H1 (cell line): ENCODE measurements at regions not wholly inside any gene's neighbourhood (a gene's known extent, or its start where the extent isn't known, plus 50 kb on each side); places are given as distances from the start of the nearest gene placed in this dataset.

Experiments used
- CTCF ChIA-PET: fragments of 300-600 bp; sonication (Branson Sonifier 250); formaldehyde crosslinking; loops from one replicate; lab custom pipeline; 2021; ENCODE audit not compliant: partially characterized antibody; lab: Charles Lee
- POLR2A ChIA-PET: fragments of 300-600 bp; sonication (Branson Sonifier 250); formaldehyde crosslinking; loops from one replicate; lab custom pipeline; 2021; ENCODE audit warnings: inconsistent platforms; ENCODE audit not compliant: partially characterized antibody; lab: Charles Lee
- DNase-seq, 2 experiments: peaks; one replicate each; pipeline versions ENCODE4 v3.0.0 to v3.0.0-alpha.2; 2010 to 2022; ENCODE audit warnings: low spot score in 2 of 2, low read depth in 1 of 2, mixed read lengths in 1 of 2
- FAIRE-seq: peaks from 2 replicates; lab custom pipeline; 2011; peaks lifted over from hg19 to GRCh38; lab: Jason Lieb, UNC
- H2AFZ ChIP-seq: 2 replicates; pipeline ENCODE4 v1.8.1; 2012; ENCODE audit warnings: low read length, inconsistent platforms
- H2AK5ac ChIP-seq: 2 replicates; pipeline ENCODE4 v1.6.1; 2013; ENCODE audit warnings: low read depth, low read length
- H2BK120ac ChIP-seq: replicated peaks from 2 replicates; pipeline ENCODE3; 2013; ENCODE audit warnings: low read depth, low read length, inconsistent platforms
- H2BK12ac ChIP-seq: 2 replicates; pipeline ENCODE4 v1.6.1; 2013; ENCODE audit warnings: low read depth, low read length
- H2BK15ac ChIP-seq: 2 replicates; pipeline ENCODE4 v1.6.1; 2013; ENCODE audit warnings: low read length
- H2BK20ac ChIP-seq: 2 replicates; pipeline ENCODE4 v1.6.1; 2013; ENCODE audit warnings: low read length
- H2BK5ac ChIP-seq: 2 replicates; pipeline ENCODE4 v1.6.1; 2013; ENCODE audit warnings: low read depth, low read length
- H3K14ac ChIP-seq: 2 replicates; pipeline ENCODE4 v1.6.1; 2013; ENCODE audit warnings: inconsistent platforms; ENCODE audit not compliant: insufficient read length
- H3K18ac ChIP-seq: 2 replicates; pipeline ENCODE4 v1.6.1; 2013; ENCODE audit warnings: low read length; ENCODE audit errors: extremely low read depth
- H3K23ac ChIP-seq: 2 replicates; pipeline ENCODE4 v1.6.1; 2013; ENCODE audit warnings: inconsistent platforms; ENCODE audit not compliant: insufficient read length
- H3K23me2 ChIP-seq: 2 replicates; pipeline ENCODE4 v1.6.1; 2013; ENCODE audit warnings: low read depth, low read length
- H3K27ac ChIP-seq: 2 replicates; pipeline ENCODE4 v1.6.1; 2011; ENCODE audit warnings: low read depth, low read length, inconsistent platforms
- H3K27me3 ChIP-seq, 4 experiments: replicated peaks in 1 of 4; 1 replicate in 1 of 4; 2 replicates in 3 of 4; pipeline versions ENCODE4 v1.6.1 to v1.8.1; 2011 to 2013; ENCODE audit warnings: low read length in 3 of 4, mild to moderate bottlenecking in 3 of 4, inconsistent platforms in 2 of 4, mixed read lengths in 2 of 4, moderate library complexity in 1 of 4; ENCODE audit not compliant: control insufficient read depth in 3 of 4, insufficient read depth in 3 of 4; ENCODE audit errors: extremely low read depth in 1 of 4
- H3K36me3 ChIP-seq, 4 experiments: 2 replicates each; pipeline versions ENCODE4 v1.6.1 to v1.8.1; 2011 to 2013; ENCODE audit warnings: mild to moderate bottlenecking in 4 of 4, low read length in 3 of 4, moderate library complexity in 2 of 4, control low read depth in 1 of 4, inconsistent platforms in 1 of 4; ENCODE audit not compliant: insufficient read depth in 4 of 4, control insufficient read depth in 2 of 4
- H3K4ac ChIP-seq: replicated peaks from 2 replicates; pipeline ENCODE3; 2013; ENCODE audit warnings: low read length, low read depth, mixed read lengths, inconsistent platforms; ENCODE audit not compliant: insufficient read length
- H3K4me1 ChIP-seq, 4 experiments: replicated peaks in 1 of 4; 1 replicate in 1 of 4; 2 replicates in 3 of 4; pipeline versions ENCODE4 v1.6.1 to v1.8.1; 2011 to 2013; ENCODE audit warnings: low read length in 3 of 4, inconsistent platforms in 2 of 4, mixed read lengths in 1 of 4; ENCODE audit not compliant: insufficient read depth in 4 of 4, control insufficient read depth in 3 of 4
- H3K4me2 ChIP-seq, 2 experiments: 2 replicates each; pipeline versions ENCODE4 v1.6.1 to v1.8.1; 2011 to 2013; ENCODE audit warnings: low read depth in 2 of 2, low read length in 2 of 2, control low read depth in 1 of 2, inconsistent platforms in 1 of 2, mild to moderate bottlenecking in 1 of 2; ENCODE audit not compliant: insufficient read depth in 1 of 2
- H3K4me3 ChIP-seq, 4 experiments: fragments of 200-600, 300-600 bp in 1 of 4; sonication (generic), shearing (Covaris generic), sonication (Bioruptor Twin) in 1 of 4; 2 replicates each; pipeline versions ENCODE4 v1.5.1 to v1.8.1; 2011 to 2016; ENCODE audit warnings: low read length in 4 of 4, low read depth in 3 of 4, control low read depth in 2 of 4, inconsistent platforms in 2 of 4, mild to moderate bottlenecking in 2 of 4, mixed read lengths in 1 of 4, moderate library complexity in 1 of 4; ENCODE audit not compliant: insufficient read depth in 2 of 4; ENCODE audit errors: extremely low read depth in 1 of 4
- H3K56ac ChIP-seq: replicated peaks from 2 replicates; pipeline ENCODE3; 2013; ENCODE audit warnings: low read depth, mild to moderate bottlenecking, mixed read lengths, low read length, inconsistent platforms; ENCODE audit not compliant: insufficient read length
- H3K79me1 ChIP-seq: 2 replicates; pipeline ENCODE4 v1.6.1; 2013; ENCODE audit warnings: low read depth, low read length, control low read depth
- H3K79me2 ChIP-seq, 2 experiments: 2 replicates each; pipeline versions ENCODE4 v1.6.1 to v1.8.1; 2012 to 2013; ENCODE audit warnings: low read length in 2 of 2, mild to moderate bottlenecking in 2 of 2, inconsistent platforms in 1 of 2; ENCODE audit not compliant: insufficient read depth in 2 of 2, control insufficient read depth in 1 of 2
- H3K9ac ChIP-seq, 4 experiments: replicated peaks in 1 of 4; 1 replicate in 1 of 4; 2 replicates in 3 of 4; pipeline versions ENCODE4 v1.6.1 to v1.8.1; 2011 to 2013; ENCODE audit warnings: low read depth in 3 of 4, low read length in 3 of 4, control low read depth in 2 of 4, mild to moderate bottlenecking in 2 of 4, moderate library complexity in 2 of 4, inconsistent platforms in 1 of 4; ENCODE audit errors: extremely low read depth in 1 of 4
- H3K9me3 ChIP-seq, 2 experiments: 2 replicates each; pipeline versions ENCODE4 v1.6.1 to v1.8.1; 2012 to 2013; ENCODE audit warnings: mild to moderate bottlenecking in 2 of 2, moderate library complexity in 2 of 2, control low read depth in 1 of 2, inconsistent platforms in 1 of 2, low read depth in 1 of 2, low read length in 1 of 2, mixed read lengths in 1 of 2; ENCODE audit not compliant: insufficient read depth in 2 of 2
- H4K20me1 ChIP-seq, 2 experiments: replicated peaks in 1 of 2; 2 replicates each; pipeline versions ENCODE3 to v1.8.1; 2011 to 2013; ENCODE audit warnings: inconsistent platforms in 2 of 2, low read length in 2 of 2, mild to moderate bottlenecking in 1 of 2; ENCODE audit not compliant: insufficient read depth in 2 of 2, control insufficient read depth in 1 of 2
- H4K5ac ChIP-seq: 2 replicates; pipeline ENCODE4 v1.6.1; 2013; ENCODE audit warnings: low read length, low read depth, mixed read lengths, inconsistent platforms; ENCODE audit not compliant: insufficient read length
- H4K8ac ChIP-seq: 2 replicates; pipeline ENCODE4 v1.8.0; 2013; ENCODE audit warnings: mild to moderate bottlenecking, moderate library complexity, low read length, inconsistent platforms; ENCODE audit not compliant: insufficient read depth; ENCODE audit errors: extremely low read depth
- H4K91ac ChIP-seq: replicated peaks from 2 replicates; pipeline ENCODE3; 2013; ENCODE audit warnings: low read length, mixed read lengths, inconsistent platforms; ENCODE audit not compliant: insufficient read length
- ATF2 ChIP-seq: IDR thresholded peaks from 2 replicates; pipeline ENCODE4 v1.6.1; 2012; ENCODE audit warnings: low read length, inconsistent platforms
- CBX8 ChIP-seq: fragments of 300-800, 300-1000 bp; sonication (generic); IDR thresholded peaks from 2 replicates; pipeline ENCODE4 v1.7.1; 2016; ENCODE audit warnings: low read depth, low read length, borderline replicate concordance
- CTCF ChIP-seq, 3 experiments: IDR thresholded peaks; 1 replicate in 2 of 3; 2 replicates in 1 of 3; pipeline versions ENCODE4 v1.5.1 to v1.6.1; 2011; ENCODE audit warnings: low read length in 3 of 3, mild to moderate bottlenecking in 3 of 3, inconsistent platforms in 2 of 3, low read depth in 1 of 3, moderate library complexity in 1 of 3; ENCODE audit not compliant: insufficient read depth in 1 of 3; ENCODE audit errors: control extremely low read depth in 1 of 3
- EGR1 ChIP-seq: IDR thresholded peaks from 2 replicates; pipeline ENCODE4 v1.6.1; 2011; ENCODE audit warnings: low read depth, low read length, borderline replicate concordance
- EP300 ChIP-seq, 2 experiments: IDR thresholded peaks; 1 replicate in 1 of 2; 2 replicates in 1 of 2; pipeline ENCODE4 v1.6.1; 2011 to 2012; ENCODE audit warnings: low read depth in 2 of 2, low read length in 2 of 2, mild to moderate bottlenecking in 2 of 2, borderline replicate concordance in 1 of 2, inconsistent platforms in 1 of 2, moderate library complexity in 1 of 2
- GABPA ChIP-seq: IDR thresholded peaks from 2 replicates; pipeline ENCODE4 v1.6.1; 2011; ENCODE audit warnings: mild to moderate bottlenecking, low read length, moderate library complexity, borderline replicate concordance; ENCODE audit not compliant: insufficient read depth
- MAFK ChIP-seq: IDR thresholded peaks from 2 replicates; pipeline ENCODE4 v1.6.1; 2012; ENCODE audit warnings: low read depth, mild to moderate bottlenecking, improper control_type of control experiment, low read length
- SAP30 ChIP-seq: fragments of 300-600 bp; sonication (generic); IDR thresholded peaks from 2 replicates; pipeline ENCODE4 v1.7.1; 2012; ENCODE audit warnings: low read length, moderate library complexity, mild to moderate bottlenecking, inconsistent platforms; ENCODE audit not compliant: insufficient read depth, insufficient replicate concordance
- SIRT6 ChIP-seq: IDR thresholded peaks from one replicate; pipeline ENCODE4 v1.7.1; 2012; ENCODE audit warnings: low read length, inconsistent platforms
- TEAD4 ChIP-seq: IDR thresholded peaks from 2 replicates; pipeline ENCODE4 v1.6.1; 2012; ENCODE audit warnings: low read depth, low read length, inconsistent platforms, mixed read lengths
- WGBS, 2 experiments: shearing (Covaris generic) in 1 of 2; methylation state at CpG; one replicate each; pipeline versions ENCODE4 v1.1.6 to v1.1.7; 2013 to 2015; ENCODE audit warnings: low lambda C conversion rate in 2 of 2, mixed read lengths in 2 of 2, inconsistent platforms in 1 of 2, low coverage in 1 of 2, missing lambda C conversion rate in 1 of 2; ENCODE audit not compliant: insufficient replicate concordance in 2 of 2, insufficient coverage in 1 of 2, insufficient read length in 1 of 2; ENCODE audit errors: extremely low coverage in 1 of 2, missing lambda C conversion rate in 1 of 2; 5-methylcytosine and 5-hydroxymethylcytosine counted together

- DNase-seq (no peak), FAIRE-seq (no peak)
- no peaks in the 10 kb centered on the region for H3K36me3 ChIP-seq
- H3K14ac ChIP-seq: no peak overlapping the region
- H2BK15ac ChIP-seq: no peak overlapping the region
- H3K4ac ChIP-seq: no peak overlapping the region
- no peaks in the 10 kb centered on the region for H3K23me2 ChIP-seq
- H3K4me1 ChIP-seq: no peaks in the 10 kb centered on the region; a peak in 1 of 7 replicates
- H3K79me1 ChIP-seq: no peaks in the 10 kb centered on the region
- H3K56ac ChIP-seq: no peak overlapping the region
- no peak overlapping the region for H3K23ac ChIP-seq
- no peak overlapping the region for H2AK5ac ChIP-seq
- H4K91ac ChIP-seq: no peak overlapping the region
- H3K27ac ChIP-seq: no peak overlapping the region
- no peak overlapping the region for H2BK12ac ChIP-seq
- H4K8ac ChIP-seq: no peak overlapping the region
- H3K9ac ChIP-seq: no peak overlapping the region
- 91% methylated on average over 3 of the region's 4 CpGs; no CpG with 5 or more reads in 1 of the 2 experiments for WGBS, 2 experiments
- no peaks in the 10 kb centered on the region for H4K20me1 ChIP-seq
- H2BK5ac ChIP-seq: no peak overlapping the region
- no peak overlapping the region for H2AFZ ChIP-seq
- H3K4me3 ChIP-seq: no peak overlapping the region
- H2BK120ac ChIP-seq: no peak overlapping the region
- no peaks in the 10 kb centered on the region for H3K27me3 ChIP-seq
- ChIA-PET CTCF (no interaction called here), POLR2A (no interaction called here)
- H2BK20ac ChIP-seq: no peak overlapping the region
- H4K5ac ChIP-seq: no peak overlapping the region
- H3K4me2 ChIP-seq: no peak overlapping the region
- H3K18ac ChIP-seq: no peak overlapping the region
- no peaks in the 10 kb centered on the region for H3K9me3 ChIP-seq
- H3K79me2 ChIP-seq: peaks cover 0 to 21% of the 10 kb centered on the region in 2 experiments; a peak in 2 of 4 replicates
- TF ChIP-seq ATF2 (no peak), TEAD4 (no peak), MAFK (no peak), GABPA (no peak), CBX8 (no peak), EP300 (IDR thresholded peaks at IDR 0.05; ENCODE audit: borderline replicate concordance in 1 of 2, low read depth in 2 of 2, low read length in 2 of 2) (no peak), SAP30 (no peak), SIRT6 (no peak), EGR1 (no peak), CTCF (IDR thresholded peaks at IDR 0.05; ENCODE audit: control extremely low read depth in 1 of 3, insufficient read depth in 1 of 3, low read depth in 1 of 3, low read length in 3 of 3) (no peak)
These were observed 246.7 kb upstream of the HSFY2 start for GRCh38 chrY:19020193-19020592.
